ENCODE measurements at regions not wholly inside any gene's neighbourhood (a gene's known extent, or its start where the extent isn't known, plus 50 kb on each side); places are given as distances from the start of the nearest gene placed in this dataset.

DNA sequence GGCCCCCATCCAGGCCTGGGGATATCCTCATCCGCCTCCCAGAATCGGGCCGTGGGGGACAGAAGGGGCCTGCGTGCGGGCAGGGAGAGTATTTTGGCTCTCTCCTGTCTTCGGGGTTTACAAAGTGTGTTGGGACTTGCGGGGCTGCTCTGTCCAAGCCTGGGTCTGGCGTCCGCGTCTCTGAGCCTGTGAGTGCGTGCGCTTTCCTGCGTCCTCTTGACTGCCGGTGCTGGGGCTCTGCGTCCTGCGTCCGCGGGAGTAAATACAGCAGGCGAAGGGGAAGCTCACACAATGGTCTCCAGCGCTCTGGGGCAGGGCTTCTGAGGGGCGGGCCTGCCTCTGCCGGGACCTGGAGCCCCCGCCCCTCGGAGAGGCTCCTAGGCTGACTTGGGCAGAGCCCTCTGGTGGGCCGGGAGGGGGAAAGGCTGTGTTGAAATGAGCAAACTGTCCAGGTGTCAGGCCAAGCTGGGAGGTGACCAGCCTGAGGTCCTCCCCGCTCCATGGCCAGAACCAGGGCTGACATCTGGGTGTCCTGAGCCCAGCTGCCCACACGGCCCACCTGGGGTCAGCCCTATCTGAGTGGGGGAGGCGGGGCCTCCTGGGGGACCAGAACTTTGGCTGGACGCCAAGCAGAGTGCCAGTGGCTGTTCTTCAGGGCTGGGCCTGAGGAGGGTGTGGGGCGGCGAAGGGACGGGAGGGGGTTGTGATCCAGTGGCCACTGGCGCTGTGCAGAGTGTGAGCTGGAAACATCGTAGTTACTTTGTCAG, 233.6 kb downstream of the SEC14L1 start:
- 7 to 9% methylated on average over 34 of the region's 34 CpGs for WGBS, 2 donors

DNA sequence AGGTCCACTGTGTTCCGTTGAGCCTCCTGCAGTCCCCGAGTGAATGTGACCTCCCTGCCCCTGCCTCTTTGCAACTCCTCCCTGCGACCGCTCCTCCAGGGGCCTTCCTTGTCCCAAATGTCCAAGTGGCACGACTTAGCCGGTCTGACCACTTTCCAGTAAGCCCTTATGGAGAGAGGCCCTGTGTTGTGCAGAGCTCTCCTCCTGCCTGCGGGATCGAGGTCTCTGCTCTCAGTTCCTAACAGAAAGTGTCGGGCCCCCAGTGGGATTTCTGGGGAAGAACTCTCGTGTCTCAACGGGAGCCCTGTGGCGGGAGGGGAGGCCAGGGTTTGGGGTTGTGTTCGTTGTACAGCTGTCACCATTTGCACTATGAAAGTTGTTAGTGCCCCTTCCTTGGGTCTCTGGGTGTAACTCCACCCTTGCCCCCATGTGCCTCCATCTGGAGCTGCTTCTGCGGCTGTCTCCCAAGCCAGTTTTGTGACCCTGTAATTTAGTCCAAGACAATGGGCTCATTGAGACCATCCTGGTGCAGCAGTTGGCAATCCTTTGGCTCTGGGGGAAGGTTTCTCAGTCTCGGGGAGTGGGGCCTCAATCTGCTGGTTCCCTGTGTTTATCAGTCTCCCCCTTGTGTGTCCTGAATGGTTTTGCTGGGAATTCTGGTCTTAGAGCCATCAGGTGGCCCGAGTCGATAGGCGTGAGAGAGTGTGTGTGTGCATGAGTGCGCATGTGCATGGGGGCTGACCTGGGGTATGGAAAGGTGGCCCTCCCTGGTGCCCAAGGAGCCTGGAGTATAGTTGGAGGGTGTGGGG, 234.5 kb downstream of the SEC14L1 start:
- FAIRE-seq (no peak), DNase-seq (peak in 1 of 6 donors; percentile 56), ATAC-seq (no peak)
- intact Hi-C loops (cut with DNase I) = no loop called here
- Histone ChIP-seq H3K4me1 (peaks cover 29 to 57% (median 29%) of the 10 kb centered on the region in 3 donors), H3K36me3 (no peaks in the 10 kb centered on the region), H3K9me3 (no peaks in the 10 kb centered on the region), H3K27ac (peak overlapping the region in 3 of 4 donors; percentile 52 to 89 (median 88)), H3K4me3 (peak overlapping the region in 2 of 4 donors; percentile 48 to 57), H3K27me3 (peaks cover 0 to 4% (median 2%) of the 10 kb centered on the region in 4 donors)
- WGBS, 2 donors = 37 to 41% methylated on average over 19 of the region's 19 CpGs
- TF ChIP-seq, protein P1, sequence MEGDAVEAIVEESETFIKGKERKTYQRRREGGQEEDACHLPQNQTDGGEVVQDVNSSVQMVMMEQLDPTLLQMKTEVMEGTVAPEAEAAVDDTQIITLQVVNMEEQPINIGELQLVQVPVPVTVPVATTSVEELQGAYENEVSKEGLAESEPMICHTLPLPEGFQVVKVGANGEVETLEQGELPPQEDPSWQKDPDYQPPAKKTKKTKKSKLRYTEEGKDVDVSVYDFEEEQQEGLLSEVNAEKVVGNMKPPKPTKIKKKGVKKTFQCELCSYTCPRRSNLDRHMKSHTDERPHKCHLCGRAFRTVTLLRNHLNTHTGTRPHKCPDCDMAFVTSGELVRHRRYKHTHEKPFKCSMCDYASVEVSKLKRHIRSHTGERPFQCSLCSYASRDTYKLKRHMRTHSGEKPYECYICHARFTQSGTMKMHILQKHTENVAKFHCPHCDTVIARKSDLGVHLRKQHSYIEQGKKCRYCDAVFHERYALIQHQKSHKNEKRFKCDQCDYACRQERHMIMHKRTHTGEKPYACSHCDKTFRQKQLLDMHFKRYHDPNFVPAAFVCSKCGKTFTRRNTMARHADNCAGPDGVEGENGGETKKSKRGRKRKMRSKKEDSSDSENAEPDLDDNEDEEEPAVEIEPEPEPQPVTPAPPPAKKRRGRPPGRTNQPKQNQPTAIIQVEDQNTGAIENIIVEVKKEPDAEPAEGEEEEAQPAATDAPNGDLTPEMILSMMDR (IDR thresholded peaks at IDR 0.05) = no peak

More for the DNA sequence above, 233.6 kb downstream of the SEC14L1 start:
- no peaks in the 10 kb centered on the region for H3K9me3 ChIP-seq
- ATAC-seq (peak; percentile 42 to 66 (median 64)), FAIRE-seq (no peak), DNase-seq (peak; percentile 49 to 91 (median 72))
- peak overlapping the region; percentile 55 to 89 (median 87) for H3K27ac ChIP-seq
- H3K4me1 ChIP-seq = peaks cover 29 to 57% (median 29%) of the 10 kb centered on the region in 3 donors
- H3K36me3 ChIP-seq = no peaks in the 10 kb centered on the region
- TF ChIP-seq, protein P1 (IDR thresholded peaks at IDR 0.05) = no peak
- peak overlapping the region; percentile 40 to 72 (median 52) for H3K4me3 ChIP-seq
- intact Hi-C loops (cut with DNase I) = no loop called here
- peaks cover 0 to 7% (median 2%) of the 10 kb centered on the region in 4 donors for H3K27me3 ChIP-seq

DNA sequence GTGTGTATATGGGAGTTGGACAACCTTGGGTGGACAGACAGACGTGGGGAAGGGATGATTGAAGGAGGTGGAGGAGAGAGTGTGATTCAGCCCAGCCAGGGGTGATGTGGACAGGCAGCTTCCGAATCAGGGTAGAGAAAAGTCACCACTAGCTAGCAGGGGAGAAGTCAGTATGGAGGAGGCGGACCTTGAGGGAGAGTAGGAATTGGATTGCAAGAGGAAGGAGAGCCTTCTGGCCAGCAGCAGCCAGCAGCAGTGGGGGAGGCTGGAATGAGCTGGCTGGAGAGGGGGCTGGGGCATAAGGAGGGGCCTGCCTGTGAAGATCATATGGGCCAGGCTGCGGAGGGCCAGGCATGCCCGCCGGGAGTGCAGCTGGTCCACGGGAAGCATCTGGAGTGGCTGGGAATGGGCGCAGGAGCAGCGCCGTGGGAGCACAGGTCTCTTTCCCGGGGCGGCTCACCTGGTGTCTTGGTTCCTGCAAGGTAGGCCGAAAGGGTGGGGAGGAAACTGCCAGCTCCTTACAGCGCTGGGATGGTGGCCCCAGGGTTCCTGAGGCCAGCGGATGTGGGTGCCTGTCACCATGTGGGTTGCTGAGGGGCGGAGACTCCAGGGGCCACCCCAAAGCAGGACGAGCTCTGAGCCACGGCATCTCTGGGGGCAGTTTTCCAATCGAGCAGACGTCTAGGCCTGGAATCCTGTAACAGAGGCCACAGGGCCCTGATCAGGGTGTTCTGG, 235.3 kb downstream of the SEC14L1 start:
- Histone ChIP-seq H3K27me3 (peaks cover 0 to 3% (median under 1%) of the 10 kb centered on the region in 4 donors), H3K27ac (peak overlapping the region; percentile 37 to 89 (median 70)), H3K9me3 (no peaks in the 10 kb centered on the region), H3K4me3 (no peak overlapping the region), H3K4me1 (peaks cover 29 to 55% (median 29%) of the 10 kb centered on the region in 3 donors), H3K36me3 (no peaks in the 10 kb centered on the region)
- WGBS, 2 donors = 52 to 54% methylated on average over 17 to 20 of the region's 20 CpGs
- FAIRE-seq (no peak), ATAC-seq (no peak), DNase-seq (peak in 1 of 6 donors; percentile 73)
- intact Hi-C loops (cut with DNase I) = no loop called here
- TF ChIP-seq, protein P1 (IDR thresholded peaks at IDR 0.05) = no peak

DNA sequence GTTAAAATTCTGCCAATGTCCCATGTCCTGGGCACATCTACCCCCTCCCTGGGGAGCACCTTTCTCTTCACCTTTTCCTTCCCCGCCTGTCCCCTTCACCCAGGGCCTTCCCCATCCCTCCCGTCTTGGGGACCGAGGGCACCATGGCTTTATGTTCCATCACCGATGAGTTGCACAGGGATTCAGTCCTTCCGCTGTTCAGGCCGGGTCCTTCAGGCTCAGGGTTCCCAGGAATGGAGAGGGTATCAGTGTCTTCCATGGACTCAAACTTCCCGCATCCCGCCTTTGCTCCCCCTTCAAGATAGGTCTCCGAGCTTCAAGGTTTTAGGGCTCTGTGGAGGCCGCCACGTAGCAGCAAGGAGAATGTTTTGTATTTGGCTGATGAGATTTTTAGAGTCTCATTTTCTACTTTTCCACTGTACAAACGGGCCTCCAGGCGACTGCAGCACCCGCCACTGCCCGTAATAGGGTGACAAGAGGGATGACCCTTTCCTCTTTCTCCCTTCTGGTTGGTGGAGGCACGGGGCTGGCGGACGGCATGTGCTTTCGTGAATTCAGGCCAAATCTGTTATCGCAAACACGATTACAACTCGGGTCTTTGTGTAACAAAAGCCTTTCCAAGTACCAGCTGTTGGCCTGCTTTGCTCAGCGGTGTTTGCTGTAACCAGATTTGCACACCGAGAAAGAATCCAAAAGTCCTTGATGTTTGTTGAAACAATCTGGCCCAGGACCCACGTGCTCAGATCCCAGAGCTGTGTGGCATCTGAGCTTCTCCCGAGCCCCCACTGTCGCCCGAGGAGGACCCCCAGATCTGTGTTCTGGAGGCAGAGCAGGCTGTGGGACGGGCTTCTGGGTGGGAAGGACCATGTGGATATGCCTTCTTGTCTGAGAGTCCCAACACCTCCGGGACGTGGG, 236.3 kb downstream of the SEC14L1 start:
- intact Hi-C loops (cut with DNase I) = no loop called here
- DNase-seq (peak; percentile 64 to 81 (median 78)), FAIRE-seq (no peak), ATAC-seq (peak; percentile 45 to 75 (median 61))
- TF ChIP-seq, protein P1 (IDR thresholded peaks at IDR 0.05) = no peak
- Histone ChIP-seq H3K4me3 (no peak overlapping the region), H3K9me3 (no peaks in the 10 kb centered on the region), H3K4me1 (peaks cover 29 to 54% (median 29%) of the 10 kb centered on the region in 3 donors), H3K27ac (peak overlapping the region; percentile 52 to 89 (median 72)), H3K36me3 (no peaks in the 10 kb centered on the region), H3K27me3 (peaks cover 0 to 6% (median 0%) of the 10 kb centered on the region in 4 donors)
- 23 to 29% methylated on average over 31 of the region's 31 CpGs for WGBS, 2 donors

Data from pancreas (tissue), 10 donors.